ENCODE measurements at regions not wholly inside any gene's neighbourhood (a gene's known extent, or its start where the extent isn't known, plus 50 kb on each side); places are given as distances from the start of the nearest gene placed in this dataset.

- peak; percentile 5 for DNase-seq (ENCODE audit: low read depth)
- TF ChIP-seq, protein P1, sequence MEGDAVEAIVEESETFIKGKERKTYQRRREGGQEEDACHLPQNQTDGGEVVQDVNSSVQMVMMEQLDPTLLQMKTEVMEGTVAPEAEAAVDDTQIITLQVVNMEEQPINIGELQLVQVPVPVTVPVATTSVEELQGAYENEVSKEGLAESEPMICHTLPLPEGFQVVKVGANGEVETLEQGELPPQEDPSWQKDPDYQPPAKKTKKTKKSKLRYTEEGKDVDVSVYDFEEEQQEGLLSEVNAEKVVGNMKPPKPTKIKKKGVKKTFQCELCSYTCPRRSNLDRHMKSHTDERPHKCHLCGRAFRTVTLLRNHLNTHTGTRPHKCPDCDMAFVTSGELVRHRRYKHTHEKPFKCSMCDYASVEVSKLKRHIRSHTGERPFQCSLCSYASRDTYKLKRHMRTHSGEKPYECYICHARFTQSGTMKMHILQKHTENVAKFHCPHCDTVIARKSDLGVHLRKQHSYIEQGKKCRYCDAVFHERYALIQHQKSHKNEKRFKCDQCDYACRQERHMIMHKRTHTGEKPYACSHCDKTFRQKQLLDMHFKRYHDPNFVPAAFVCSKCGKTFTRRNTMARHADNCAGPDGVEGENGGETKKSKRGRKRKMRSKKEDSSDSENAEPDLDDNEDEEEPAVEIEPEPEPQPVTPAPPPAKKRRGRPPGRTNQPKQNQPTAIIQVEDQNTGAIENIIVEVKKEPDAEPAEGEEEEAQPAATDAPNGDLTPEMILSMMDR (conservative IDR thresholded peaks at IDR 0.05; ENCODE audit: control insufficient read depth, insufficient read depth, low read depth, low read length), result no peak
- H3K4me3 ChIP-seq (ENCODE audit: control insufficient read depth, low read depth, low read length), result no peak overlapping the region
Measured at GRCh38 chr14:26113911-26114640, 483.8 kb downstream of the NOVA1 start.

- no peak overlapping the region for H3K4me3 ChIP-seq (ENCODE audit: control insufficient read depth, low read depth, low read length)
- DNase-seq (ENCODE audit: low read depth), result no peak
- TF ChIP-seq, protein P1 (conservative IDR thresholded peaks at IDR 0.05; ENCODE audit: control insufficient read depth, insufficient read depth, low read depth, low read length), result no peak
Measured at GRCh38 chr14:26104717-26105116, 493.1 kb downstream of the NOVA1 start.

DNA sequence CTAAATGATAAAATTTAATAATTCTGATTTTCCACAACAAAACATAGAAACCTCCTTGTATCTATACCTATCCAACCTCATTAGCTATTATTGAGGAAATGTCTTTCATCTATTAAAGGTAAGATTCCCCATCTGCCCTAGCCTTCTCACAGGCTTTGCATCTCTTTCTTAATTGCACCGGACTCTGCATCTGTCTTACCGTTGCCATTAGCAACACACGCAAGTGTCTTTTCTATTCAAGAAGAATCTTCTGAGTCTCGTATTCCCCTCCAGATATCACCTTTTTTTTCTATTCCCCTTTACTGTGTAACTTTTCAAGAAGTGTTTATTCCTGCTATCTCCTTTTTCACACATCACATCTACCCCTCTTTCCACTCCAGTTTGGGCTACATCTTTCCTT, 500.0 kb downstream of the NOVA1 start:
- H3K4me3 ChIP-seq (ENCODE audit: control insufficient read depth, low read depth, low read length), result no peak overlapping the region
- TF ChIP-seq, protein P1 (conservative IDR thresholded peaks at IDR 0.05; ENCODE audit: control insufficient read depth, insufficient read depth, low read depth, low read length), result no peak
- DNase-seq (ENCODE audit: low read depth), result no peak

DNA sequence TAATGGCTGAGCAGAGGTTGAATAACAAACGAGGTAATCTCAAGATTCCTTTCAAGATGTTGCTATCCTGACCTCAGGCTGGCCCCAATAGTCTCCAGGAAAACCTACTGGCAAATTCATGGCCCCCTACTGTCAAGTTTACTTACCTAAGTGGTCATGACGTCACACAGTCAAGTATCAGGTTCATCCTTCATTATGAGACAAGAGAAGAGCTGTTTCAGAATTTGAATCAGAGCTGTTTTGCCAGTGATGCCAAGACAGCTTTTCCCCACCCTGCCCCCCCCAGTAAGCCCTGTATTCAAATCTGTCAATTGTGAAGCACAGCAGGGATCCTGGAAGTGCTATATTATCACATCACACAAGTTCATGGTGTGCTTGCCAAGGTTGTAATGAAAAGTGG, 509.6 kb downstream of the NOVA1 start:
- no peak overlapping the region for H3K4me3 ChIP-seq (ENCODE audit: control insufficient read depth, low read depth, low read length)
- TF ChIP-seq, protein P1 (conservative IDR thresholded peaks at IDR 0.05; ENCODE audit: control insufficient read depth, insufficient read depth, low read depth, low read length), result no peak
- DNase-seq (ENCODE audit: low read depth), result no peak

DNA sequence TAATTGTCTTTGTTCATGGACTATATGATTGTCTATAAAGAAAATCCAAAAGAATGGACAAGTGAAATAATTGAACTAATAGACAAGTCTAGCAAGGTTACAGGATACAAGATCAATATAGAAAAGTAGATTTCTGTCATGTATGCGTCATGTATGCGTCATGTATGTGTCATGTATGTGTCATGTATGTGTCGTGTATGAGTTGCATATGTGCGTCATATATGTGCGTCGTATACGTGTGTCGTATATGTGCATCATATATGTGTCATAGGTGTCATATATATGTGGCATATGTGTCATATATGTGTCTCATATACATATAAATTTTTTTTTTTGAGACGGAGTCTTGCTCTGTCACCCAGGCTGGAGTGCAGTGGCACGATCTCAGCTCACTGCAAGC, 516.8 kb downstream of the NOVA1 start:
- no peak overlapping the region for H3K4me3 ChIP-seq (ENCODE audit: control insufficient read depth, low read depth, low read length)
- TF ChIP-seq, protein P1 (conservative IDR thresholded peaks at IDR 0.05; ENCODE audit: control insufficient read depth, insufficient read depth, low read depth, low read length), result no peak
- DNase-seq (ENCODE audit: low read depth), result no peak

DNA sequence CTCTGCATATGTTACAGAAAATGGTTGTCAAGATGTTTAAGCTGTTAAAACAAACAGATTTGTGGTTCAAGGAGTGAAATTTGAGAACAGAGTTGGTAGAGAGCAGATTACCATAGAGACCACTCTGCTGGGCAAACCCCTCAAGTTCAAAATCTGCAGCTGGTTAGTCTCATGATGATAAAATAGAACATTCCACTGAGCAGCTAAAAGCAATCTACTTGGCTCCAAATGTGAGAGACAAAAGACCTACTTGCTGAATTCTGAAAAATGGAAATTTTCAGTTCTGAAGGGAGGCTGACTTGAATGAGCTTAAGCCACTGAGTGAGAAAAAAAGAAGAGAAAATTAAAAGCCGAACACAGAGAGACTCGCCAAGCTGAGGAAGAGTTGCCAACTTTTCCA, 519.3 kb downstream of the NOVA1 start:
- TF ChIP-seq, protein P1 (conservative IDR thresholded peaks at IDR 0.05; ENCODE audit: control insufficient read depth, insufficient read depth, low read depth, low read length), result no peak
- H3K4me3 ChIP-seq (ENCODE audit: control insufficient read depth, low read depth, low read length), result no peak overlapping the region
- DNase-seq (ENCODE audit: low read depth), result no peak
